GM12878 (cell line): ENCODE measurements at regions not wholly inside any gene's neighbourhood (a gene's known extent, or its start where the extent isn't known, plus 50 kb on each side); places are given as distances from the start of the nearest gene placed in this dataset.

Experiments used
- ATAC-seq: fragments of 200-7000 bp; cut with Tn5 transposase; 3 replicates; pipeline ENCODE4 v1.9.1; 2020; ENCODE audit warnings: mild to moderate bottlenecking, moderate library complexity
- BruUV-seq: library from RNA; stranded (reverse); fragments of 400-500 nt; replicated peaks from 2 replicates; lab custom pipeline; 2021; lab: Mats Ljungman, UMichigan
- CTCF ChIA-PET: fragments of 300-600 bp; sonication (Branson Sonifier 250); formaldehyde crosslinking; extraction: SDS; loops from one replicate; lab custom pipeline; 2021; ENCODE audit warnings: inconsistent platforms; lab: Yijun Ruan, JAX
- POLR2A ChIA-PET: fragments of 350-600 bp; formaldehyde crosslinking; extraction: SDS; loops from one replicate; lab custom pipeline; 2021; ENCODE audit warnings: inconsistent platforms; lab: Charles Lee
- RAD21 ChIA-PET: fragments of 300-600 bp; sonication (Branson Sonifier 250); formaldehyde crosslinking; loops from one replicate; lab custom pipeline; 2023; ENCODE audit warnings: antibody characterized with exemption; ENCODE audit not compliant: unreplicated experiment; lab: Charles Lee
- SMC1A ChIA-PET: fragments of 300-600 bp; sonication (Branson Sonifier 250); formaldehyde crosslinking; loops from one replicate; lab custom pipeline; 2023; ENCODE audit not compliant: unreplicated experiment, uncharacterized antibody; lab: Charles Lee
- DNase-seq: peaks from one replicate; pipeline ENCODE4 v3.0.0-alpha.2; 2011; ENCODE audit warnings: low read depth, low spot score
- FAIRE-seq: peaks from 3 replicates; lab custom pipeline; 2011; peaks lifted over from hg19 to GRCh38; lab: Jason Lieb, UNC
- H2AFZ ChIP-seq: 2 replicates; pipeline ENCODE4 v1.6.0; 2011; ENCODE audit warnings: low read depth, low read length, control low read depth; ENCODE audit not compliant: control insufficient read depth
- H3K27ac ChIP-seq: 2 replicates; pipeline ENCODE4 v1.5.1; 2011; ENCODE audit warnings: control low read depth; ENCODE audit not compliant: control insufficient read depth, insufficient read depth
- H3K27me3 ChIP-seq, 2 experiments: replicated peaks in 1 of 2; 2 replicates each; pipeline versions ENCODE4 v1.6.0 to v1.6.1; 2011; ENCODE audit warnings: low read length in 1 of 2; ENCODE audit not compliant: control insufficient read depth in 2 of 2, insufficient read depth in 2 of 2
- H3K36me3 ChIP-seq, 2 experiments: 2 replicates each; pipeline ENCODE4 v1.5.1; 2011; ENCODE audit warnings: low read length in 1 of 2; ENCODE audit not compliant: control insufficient read depth in 2 of 2, insufficient read depth in 2 of 2
- H3K4me1 ChIP-seq: 2 replicates; pipeline ENCODE4 v1.6.1; 2011; ENCODE audit warnings: mild to moderate bottlenecking, low read length, moderate library complexity, mixed read lengths; ENCODE audit not compliant: control insufficient read depth, insufficient read depth
- H3K4me2 ChIP-seq: 2 replicates; pipeline ENCODE4 v1.6.0; 2011; ENCODE audit warnings: control low read depth; ENCODE audit not compliant: control insufficient read depth, insufficient read depth
- H3K4me3 ChIP-seq: fragments of 200-600 bp; sonication (generic); 2 replicates; pipeline ENCODE4 v1.5.1; 2016
- H3K79me2 ChIP-seq: 2 replicates; pipeline ENCODE4 v1.6.0; 2011; ENCODE audit warnings: low read length; ENCODE audit not compliant: control insufficient read depth, insufficient read depth
- H3K9ac ChIP-seq: 2 replicates; pipeline ENCODE4 v1.8.0; 2011; ENCODE audit warnings: low read length, control low read depth, mixed read lengths; ENCODE audit not compliant: control insufficient read depth, insufficient read depth
- H3K9me3 ChIP-seq: replicated peaks from 3 replicates; pipeline ENCODE4 v1.5.1; 2011; ENCODE audit warnings: mild to moderate bottlenecking, low read length; ENCODE audit not compliant: control insufficient read depth, insufficient read depth
- H4K20me1 ChIP-seq: 2 replicates; pipeline ENCODE4 v1.6.0; 2011; ENCODE audit not compliant: control insufficient read depth, insufficient read depth
- BACH1 ChIP-seq: fragments of 450-650 bp; IDR thresholded peaks from 2 replicates; pipeline ENCODE4 v1.6.1; 2017; ENCODE audit warnings: mild to moderate bottlenecking, borderline replicate concordance
- BRCA1 ChIP-seq: IDR thresholded peaks from 2 replicates; pipeline ENCODE4 v1.6.1; 2011; ENCODE audit warnings: low read depth, low read length, improper control_type of control experiment
- FOXK2 ChIP-seq: fragments of 450-650 bp; IDR thresholded peaks from 2 replicates; pipeline ENCODE4 v1.6.1; 2017; ENCODE audit warnings: mild to moderate bottlenecking, moderate library complexity
- NBN ChIP-seq: fragments of 450-650 bp; IDR thresholded peaks from 2 replicates; pipeline ENCODE4 v1.6.1; 2016
- RB1 ChIP-seq: fragments of 450-650 bp; formaldehyde crosslinking; IDR thresholded peaks from 2 replicates; pipeline ENCODE4 v1.6.1; 2017; ENCODE audit warnings: mild to moderate bottlenecking, borderline replicate concordance
- SMC3 ChIP-seq: IDR thresholded peaks from 2 replicates; pipeline ENCODE4 v1.6.1; 2011; ENCODE audit warnings: low read length, improper control_type of control experiment, borderline replicate concordance
- SREBF1 ChIP-seq: IDR thresholded peaks from 2 replicates; pipeline ENCODE4 v1.6.1; 2012; ENCODE audit warnings: mild to moderate bottlenecking, low read length
- ZNF622 ChIP-seq: fragments of 450-650 bp; IDR thresholded peaks from 2 replicates; pipeline ENCODE4 v1.6.1; 2017; ENCODE audit warnings: mild to moderate bottlenecking, inconsistent platforms
- WGBS: methylation state at CpG from one replicate; pipeline ENCODE4 v1.1.6; 2016; ENCODE audit warnings: low lambda C conversion rate; ENCODE audit not compliant: insufficient replicate concordance, insufficient coverage; ENCODE audit errors: missing lambda C conversion rate; 5-methylcytosine and 5-hydroxymethylcytosine counted together
- in situ Hi-C: fragments of 300-500 bp; cut with MboI; formaldehyde crosslinking; loops from 9 replicates; pipeline ENCODE4 v1.14.3; 2018; ENCODE audit warnings: mixed read lengths
- intact Hi-C: fragments of 100-400 bp; cut with micrococcal nuclease; formaldehyde crosslinking; loops from one replicate; pipeline ENCODE4 v1.14.2; 2022; ENCODE audit not compliant: unreplicated experiment
- TF ChIP-seq, protein P1 (sequence below): IDR thresholded peaks from 2 replicates; pipeline ENCODE4 v1.6.1; 2011; ENCODE audit warnings: low read depth, low read length, improper control_type of control experiment, borderline replicate concordance
- TF ChIP-seq, protein P2 (sequence below): IDR thresholded peaks from 2 replicates; pipeline ENCODE4 v1.6.1; 2012; ENCODE audit warnings: mild to moderate bottlenecking, low read depth, low read length
- TF ChIP-seq, protein P3 (sequence below): fragments of 150-350 bp; IDR thresholded peaks from 2 replicates; pipeline ENCODE4 v1.6.1; 2016; ENCODE audit warnings: low read depth, low read length

DNA sequence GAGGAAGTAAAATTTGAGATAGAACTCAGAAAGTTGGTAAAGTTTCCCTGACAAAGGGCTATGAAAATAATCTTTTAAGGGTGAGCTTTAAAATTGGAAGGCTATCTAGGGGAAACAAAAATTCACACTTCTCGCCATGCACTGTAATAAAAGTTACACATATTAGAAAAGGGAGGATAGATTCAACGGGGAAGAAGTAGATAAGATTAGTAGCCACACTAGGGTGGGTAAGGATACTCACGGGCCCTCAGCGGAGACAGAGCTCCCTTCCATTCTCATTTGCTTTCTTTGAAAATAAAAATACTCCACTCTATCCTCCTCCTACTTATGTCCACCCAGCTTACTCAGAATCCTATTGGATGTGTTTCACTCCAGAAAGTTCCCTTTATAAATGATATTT is 691.3 kb upstream of the NR2F2 start:
- no peak for ATAC-seq
- no peak for DNase-seq
- H3K27me3 ChIP-seq: no peaks in the 10 kb centered on the region
- no peaks in the 10 kb centered on the region; the same call in 2 of the 3 replicates for H3K9me3 ChIP-seq
- SMC1A ChIA-PET: interaction anchor here (0.9 to 2.5 kb wide), 8 partner anchors 9 to 309 kb away, joined by 3 to 7 read pairs (median 4); no protein-coding TSS in a partner anchor
- no peak overlapping the region for H3K4me3 ChIP-seq
- TF ChIP-seq SMC3 (no peak), FOXK2 (no peak), BACH1 (no peak), SREBF1 (no peak), NBN (no peak), ZNF622 (no peak), BRCA1 (no peak), RB1 (no peak)
- TF ChIP-seq, protein P1, sequence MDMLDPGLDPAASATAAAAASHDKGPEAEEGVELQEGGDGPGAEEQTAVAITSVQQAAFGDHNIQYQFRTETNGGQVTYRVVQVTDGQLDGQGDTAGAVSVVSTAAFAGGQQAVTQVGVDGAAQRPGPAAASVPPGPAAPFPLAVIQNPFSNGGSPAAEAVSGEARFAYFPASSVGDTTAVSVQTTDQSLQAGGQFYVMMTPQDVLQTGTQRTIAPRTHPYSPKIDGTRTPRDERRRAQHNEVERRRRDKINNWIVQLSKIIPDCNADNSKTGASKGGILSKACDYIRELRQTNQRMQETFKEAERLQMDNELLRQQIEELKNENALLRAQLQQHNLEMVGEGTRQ: no peak
- TF ChIP-seq, protein P2, sequence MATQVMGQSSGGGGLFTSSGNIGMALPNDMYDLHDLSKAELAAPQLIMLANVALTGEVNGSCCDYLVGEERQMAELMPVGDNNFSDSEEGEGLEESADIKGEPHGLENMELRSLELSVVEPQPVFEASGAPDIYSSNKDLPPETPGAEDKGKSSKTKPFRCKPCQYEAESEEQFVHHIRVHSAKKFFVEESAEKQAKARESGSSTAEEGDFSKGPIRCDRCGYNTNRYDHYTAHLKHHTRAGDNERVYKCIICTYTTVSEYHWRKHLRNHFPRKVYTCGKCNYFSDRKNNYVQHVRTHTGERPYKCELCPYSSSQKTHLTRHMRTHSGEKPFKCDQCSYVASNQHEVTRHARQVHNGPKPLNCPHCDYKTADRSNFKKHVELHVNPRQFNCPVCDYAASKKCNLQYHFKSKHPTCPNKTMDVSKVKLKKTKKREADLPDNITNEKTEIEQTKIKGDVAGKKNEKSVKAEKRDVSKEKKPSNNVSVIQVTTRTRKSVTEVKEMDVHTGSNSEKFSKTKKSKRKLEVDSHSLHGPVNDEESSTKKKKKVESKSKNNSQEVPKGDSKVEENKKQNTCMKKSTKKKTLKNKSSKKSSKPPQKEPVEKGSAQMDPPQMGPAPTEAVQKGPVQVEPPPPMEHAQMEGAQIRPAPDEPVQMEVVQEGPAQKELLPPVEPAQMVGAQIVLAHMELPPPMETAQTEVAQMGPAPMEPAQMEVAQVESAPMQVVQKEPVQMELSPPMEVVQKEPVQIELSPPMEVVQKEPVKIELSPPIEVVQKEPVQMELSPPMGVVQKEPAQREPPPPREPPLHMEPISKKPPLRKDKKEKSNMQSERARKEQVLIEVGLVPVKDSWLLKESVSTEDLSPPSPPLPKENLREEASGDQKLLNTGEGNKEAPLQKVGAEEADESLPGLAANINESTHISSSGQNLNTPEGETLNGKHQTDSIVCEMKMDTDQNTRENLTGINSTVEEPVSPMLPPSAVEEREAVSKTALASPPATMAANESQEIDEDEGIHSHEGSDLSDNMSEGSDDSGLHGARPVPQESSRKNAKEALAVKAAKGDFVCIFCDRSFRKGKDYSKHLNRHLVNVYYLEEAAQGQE: no peak
- TF ChIP-seq, protein P3, sequence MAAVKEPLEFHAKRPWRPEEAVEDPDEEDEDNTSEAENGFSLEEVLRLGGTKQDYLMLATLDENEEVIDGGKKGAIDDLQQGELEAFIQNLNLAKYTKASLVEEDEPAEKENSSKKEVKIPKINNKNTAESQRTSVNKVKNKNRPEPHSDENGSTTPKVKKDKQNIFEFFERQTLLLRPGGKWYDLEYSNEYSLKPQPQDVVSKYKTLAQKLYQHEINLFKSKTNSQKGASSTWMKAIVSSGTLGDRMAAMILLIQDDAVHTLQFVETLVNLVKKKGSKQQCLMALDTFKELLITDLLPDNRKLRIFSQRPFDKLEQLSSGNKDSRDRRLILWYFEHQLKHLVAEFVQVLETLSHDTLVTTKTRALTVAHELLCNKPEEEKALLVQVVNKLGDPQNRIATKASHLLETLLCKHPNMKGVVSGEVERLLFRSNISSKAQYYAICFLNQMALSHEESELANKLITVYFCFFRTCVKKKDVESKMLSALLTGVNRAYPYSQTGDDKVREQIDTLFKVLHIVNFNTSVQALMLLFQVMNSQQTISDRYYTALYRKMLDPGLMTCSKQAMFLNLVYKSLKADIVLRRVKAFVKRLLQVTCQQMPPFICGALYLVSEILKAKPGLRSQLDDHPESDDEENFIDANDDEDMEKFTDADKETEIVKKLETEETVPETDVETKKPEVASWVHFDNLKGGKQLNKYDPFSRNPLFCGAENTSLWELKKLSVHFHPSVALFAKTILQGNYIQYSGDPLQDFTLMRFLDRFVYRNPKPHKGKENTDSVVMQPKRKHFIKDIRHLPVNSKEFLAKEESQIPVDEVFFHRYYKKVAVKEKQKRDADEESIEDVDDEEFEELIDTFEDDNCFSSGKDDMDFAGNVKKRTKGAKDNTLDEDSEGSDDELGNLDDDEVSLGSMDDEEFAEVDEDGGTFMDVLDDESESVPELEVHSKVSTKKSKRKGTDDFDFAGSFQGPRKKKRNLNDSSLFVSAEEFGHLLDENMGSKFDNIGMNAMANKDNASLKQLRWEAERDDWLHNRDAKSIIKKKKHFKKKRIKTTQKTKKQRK: no peak
- no peak overlapping the region for H3K27ac ChIP-seq
- no peaks in the 10 kb centered on the region for H3K36me3 ChIP-seq
- intact Hi-C loops (no loop called here), in situ Hi-C loops (no loop called here)
- BruUV-seq: no TSS peak
- POLR2A ChIA-PET: interaction anchor here (0.5 kb wide), 1 partner anchor 272 kb away, joined by 3 read pairs; no protein-coding TSS in a partner anchor
- H3K9ac ChIP-seq: no peak overlapping the region
- no peaks in the 10 kb centered on the region for H4K20me1 ChIP-seq
- H3K4me1 ChIP-seq: no peaks in the 10 kb centered on the region
- RAD21 ChIA-PET: interaction anchor here (0.9 to 1.7 kb wide), 3 partner anchors 12 to 397 kb away, joined by 3 to 5 read pairs (median 3); no protein-coding TSS in a partner anchor
- 29% methylated on average over 4 of the region's 4 CpGs for WGBS
- H2AFZ ChIP-seq: no peak overlapping the region
- CTCF ChIA-PET: interaction anchor here (1.3 to 1.4 kb wide), 2 partner anchors 13 to 28 kb away, joined by 3 read pairs; no protein-coding TSS in a partner anchor
- no peak for FAIRE-seq
- no peaks in the 10 kb centered on the region for H3K79me2 ChIP-seq
- H3K4me2 ChIP-seq: no peak overlapping the region
